GM19467 (cell line): ENCODE measurements at regions not wholly inside any gene's neighbourhood (a gene's known extent, or its start where the extent isn't known, plus 50 kb on each side); places are given as distances from the start of the nearest gene placed in this dataset.

Experiments used
- ATAC-seq: cut with Tn5 transposase; IDR thresholded peaks from one replicate; pipeline ENCODE4 v1.9.1; 2021; ENCODE audit warnings: mild to moderate bottlenecking, moderate library complexity; ENCODE audit not compliant: unreplicated experiment

GRCh38 chr2:64396551-64396950 lies 57.4 kb upstream of the LGALSL start:
- ATAC-seq, result no peak

- no peak for ATAC-seq
Measured at GRCh38 chr2:64398516-64399129, 55.3 kb upstream of the LGALSL start.

GRCh38 chr2:64399521-64399920 lies 54.4 kb upstream of the LGALSL start:
- no peak for ATAC-seq

- no peak for ATAC-seq
Measured at GRCh38 chr2:64400105-64400728, 53.7 kb upstream of the LGALSL start.

GRCh38 chr2:64400733-64401528 lies 53.0 kb upstream of the LGALSL start:
- ATAC-seq, result no peak

GRCh38 chr2:64401529-64401880 lies 52.5 kb upstream of the LGALSL start:
- no peak for ATAC-seq

GRCh38 chr2:64402876-64403275 lies 51.1 kb upstream of the LGALSL start:
- ATAC-seq, result no peak

GRCh38 chr2:64403426-64403825 lies 50.5 kb upstream of the LGALSL start:
- ATAC-seq, result no peak

- ATAC-seq, result no peak
Measured at GRCh38 chr2:64404002-64404731, 49.8 kb upstream of the LGALSL start.
